Gastrocnemius medialis (tissue), 4 donors: ENCODE measurements at regions not wholly inside any gene's neighbourhood (a gene's known extent, or its start where the extent isn't known, plus 50 kb on each side); places are given as distances from the start of the nearest gene placed in this dataset.

Experiments used
- CTCF ChIP-seq, 5 experiments: fragments of 450-650 bp in 3 of 5; fragments of 200-600 bp in 2 of 5; sonication (generic) in 2 of 5; IDR thresholded peaks in 4 of 5; conservative IDR thresholded peaks in 1 of 5; 1 replicate in 4 of 5; 2 replicates in 1 of 5; pipeline ENCODE4 v1.5.1; 2016 to 2019; ENCODE audit warnings: antibody characterized with exemption in 5 of 5, mild to moderate bottlenecking in 3 of 5, moderate library complexity in 3 of 5
- POLR2A ChIP-seq, 2 donors: fragments of 450-650 bp; IDR thresholded peaks; one replicate each; pipeline ENCODE4 v1.6.1; 2017; ENCODE audit warnings: antibody characterized with exemption in 2 of 2, mild to moderate bottlenecking in 2 of 2, moderate library complexity in 2 of 2

- no peak for TF ChIP-seq POLR2A (IDR thresholded peaks at IDR 0.05)
- no peak for TF ChIP-seq CTCF (IDR thresholded peaks at IDR 0.05 in 4 of 5, conservative IDR thresholded peaks at IDR 0.05 in 1 of 5)
Observed at GRCh38 chr1:50318428-50318827, 104.8 kb downstream of the DMRTA2 start.
